GM21367 (cell line): ENCODE measurements at regions not wholly inside any gene's neighbourhood (a gene's known extent, or its start where the extent isn't known, plus 50 kb on each side); places are given as distances from the start of the nearest gene placed in this dataset.
"Not testable (repeated sequence)": the region's sequence is repeated elsewhere in the genome, so short reads cannot be mapped to it uniquely, and the experiment has no call there.

Experiments
- ATAC-seq: cut with Tn5 transposase; IDR thresholded peaks from one replicate; pipeline ENCODE4 v1.9.1; 2021; ENCODE audit not compliant: unreplicated experiment

DNA sequence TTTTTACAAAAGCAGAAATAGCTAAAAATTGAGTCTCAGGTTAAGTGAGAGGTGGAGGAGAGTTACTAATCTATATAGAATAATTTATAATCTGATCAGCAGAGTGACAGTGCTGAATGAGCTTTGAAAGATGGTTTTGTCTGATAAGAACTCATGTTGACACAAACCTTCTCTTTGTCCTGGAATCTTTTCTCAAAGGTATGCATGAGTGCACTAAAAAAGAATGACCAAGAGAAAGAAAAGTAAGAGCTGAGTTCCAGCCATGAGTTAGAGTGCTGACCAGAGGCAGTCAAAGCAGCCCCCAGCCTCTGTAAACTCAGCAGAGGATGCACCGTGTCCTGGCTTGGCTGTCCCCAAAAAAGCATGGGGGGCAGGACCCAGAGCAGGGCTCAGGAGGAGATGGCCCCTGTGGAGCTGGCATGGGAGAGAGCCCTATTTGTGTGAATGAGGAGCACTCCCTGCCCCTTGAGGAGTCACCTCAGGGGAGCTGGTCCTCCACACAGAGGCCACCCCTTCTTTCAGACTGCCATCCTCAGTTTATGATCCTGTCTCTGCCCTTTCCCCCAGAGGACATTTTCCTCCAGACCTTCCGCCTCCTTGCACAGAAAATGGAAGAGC, 129.8 kb downstream of the SEC23A start:
- ATAC-seq: no peak

DNA sequence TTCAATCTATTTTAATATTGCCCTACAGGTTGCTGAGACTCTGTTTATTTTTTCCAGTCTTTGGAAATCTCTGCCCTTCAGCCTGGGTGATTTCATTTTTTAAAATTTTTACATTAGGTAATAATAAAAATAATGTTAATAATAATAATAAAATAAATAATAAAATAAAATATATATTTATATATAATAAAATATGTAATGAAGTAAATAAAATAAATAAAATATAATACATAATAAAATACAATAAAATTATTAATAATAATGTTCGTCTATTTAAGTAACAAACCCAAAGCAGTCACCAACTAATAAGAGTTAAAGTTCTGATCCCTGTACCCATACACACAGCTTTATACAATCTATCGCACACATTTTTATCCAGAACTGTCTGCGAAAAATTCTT, 130.5 kb downstream of the SEC23A start:
- no peak for ATAC-seq

DNA sequence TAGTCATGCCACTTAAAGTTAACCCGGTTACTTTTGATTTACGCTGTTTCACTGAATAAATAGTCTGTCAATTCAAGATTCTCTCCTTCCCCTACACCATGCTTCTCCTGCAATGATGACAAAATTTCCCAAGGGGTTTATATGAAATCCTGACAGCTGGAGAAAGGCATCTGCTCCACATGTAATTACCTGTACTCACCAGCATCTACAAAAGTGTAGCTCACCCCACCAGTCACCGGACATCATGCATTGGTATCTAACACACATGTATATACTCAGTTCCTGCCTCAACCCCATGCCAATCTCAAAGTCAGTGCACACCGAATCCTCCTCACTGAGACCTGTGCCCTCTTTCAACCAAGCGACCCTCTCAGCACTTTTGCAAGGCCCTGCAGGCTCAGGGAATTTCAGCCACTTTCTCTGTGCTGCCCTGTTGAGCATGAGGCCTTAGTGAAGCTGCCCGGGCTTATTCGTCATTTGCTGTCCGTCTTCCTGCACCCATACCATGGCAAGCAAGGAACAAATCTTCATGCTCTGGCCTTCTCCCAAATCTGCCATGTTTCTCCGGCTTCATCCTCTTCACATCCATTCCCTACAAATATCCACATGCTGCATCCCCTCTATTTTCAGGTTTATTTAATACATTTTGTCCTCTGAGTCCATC, 131.6 kb downstream of the SEC23A start:
- ATAC-seq: no peak

DNA sequence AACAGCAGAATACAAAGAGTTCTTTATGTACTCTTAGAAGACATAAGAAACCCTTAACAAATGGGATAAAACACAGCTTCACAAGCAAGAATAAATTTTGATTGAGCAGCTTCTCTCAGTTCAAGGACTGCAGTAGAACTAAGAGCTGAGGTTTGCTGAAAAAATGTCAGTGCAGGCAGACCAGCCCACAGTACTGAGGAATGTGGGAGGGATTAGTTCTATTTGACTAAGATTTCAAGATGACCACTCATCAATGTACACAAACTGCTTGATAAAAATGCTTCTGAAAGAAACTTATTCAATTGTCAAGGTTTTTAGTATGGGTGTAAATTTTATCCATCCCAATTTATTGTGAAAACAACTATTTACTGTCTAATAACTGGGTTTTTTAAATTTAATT, 138.4 kb downstream of the SEC23A start:
- no peak for ATAC-seq

DNA sequence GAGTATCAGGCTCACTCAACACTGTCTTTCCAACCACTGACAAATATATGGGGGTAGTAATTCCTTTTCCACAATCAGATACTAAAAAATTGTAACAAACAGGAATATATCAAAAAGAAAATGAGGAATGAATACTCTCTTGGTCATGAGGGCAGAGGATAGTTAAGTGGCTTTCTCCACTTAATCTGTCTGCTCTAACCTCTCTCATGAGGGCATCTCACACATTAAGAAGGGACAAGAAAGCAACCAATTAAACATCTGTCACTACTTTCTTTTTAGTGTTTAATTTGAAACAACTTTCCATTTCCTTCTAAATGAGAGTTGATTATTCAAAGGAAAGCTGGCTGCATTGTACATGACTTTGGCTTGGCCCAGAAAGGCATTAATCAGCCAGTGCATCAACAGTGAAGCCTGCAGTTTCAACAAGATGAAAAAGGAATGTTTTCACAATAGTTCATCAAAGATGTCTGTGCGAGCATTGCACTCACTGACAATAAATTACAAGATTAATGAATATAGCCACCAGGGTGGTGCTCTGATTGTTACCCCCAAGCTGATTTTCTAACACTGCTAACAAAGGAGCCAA, 142.0 kb downstream of the SEC23A start:
- ATAC-seq: no peak

DNA sequence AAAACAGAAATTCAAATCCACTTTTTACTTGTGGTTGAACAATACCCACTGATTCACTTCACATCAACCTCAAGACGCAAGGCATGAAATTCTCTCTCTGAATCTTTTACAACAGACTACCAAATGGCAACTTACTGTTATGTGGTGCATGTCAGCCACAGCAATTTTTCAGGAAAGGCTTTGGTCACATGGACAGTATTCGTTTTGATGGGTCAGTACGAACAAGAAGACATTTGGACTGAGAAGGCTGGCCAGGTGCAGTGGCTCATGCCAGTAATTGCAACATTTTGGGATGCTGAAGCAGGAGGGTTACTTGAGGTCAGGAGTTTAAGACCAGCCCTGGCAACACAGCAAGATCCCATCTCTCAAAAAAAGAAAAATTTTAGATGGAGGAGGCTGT, 144.0 kb downstream of the SEC23A start:
- no peak for ATAC-seq

DNA sequence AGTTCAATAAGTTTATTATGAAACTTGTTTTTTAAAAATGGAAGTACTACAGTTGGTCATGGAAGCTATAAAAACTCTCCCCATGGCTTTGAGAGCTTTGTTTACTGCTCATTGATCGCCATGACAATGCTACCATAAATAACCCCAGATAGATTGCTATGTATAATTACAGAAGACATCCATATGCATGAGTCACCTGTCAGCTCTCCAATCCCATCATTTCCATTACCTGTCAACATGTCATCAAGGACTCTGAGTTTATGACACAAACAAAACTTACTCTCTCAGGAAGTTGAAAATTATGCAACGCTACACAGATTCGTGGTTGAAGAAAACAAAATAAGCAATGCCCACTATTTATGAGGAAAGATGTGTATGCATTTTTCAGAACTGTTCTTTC, 144.4 kb downstream of the SEC23A start:
- ATAC-seq: no peak

DNA sequence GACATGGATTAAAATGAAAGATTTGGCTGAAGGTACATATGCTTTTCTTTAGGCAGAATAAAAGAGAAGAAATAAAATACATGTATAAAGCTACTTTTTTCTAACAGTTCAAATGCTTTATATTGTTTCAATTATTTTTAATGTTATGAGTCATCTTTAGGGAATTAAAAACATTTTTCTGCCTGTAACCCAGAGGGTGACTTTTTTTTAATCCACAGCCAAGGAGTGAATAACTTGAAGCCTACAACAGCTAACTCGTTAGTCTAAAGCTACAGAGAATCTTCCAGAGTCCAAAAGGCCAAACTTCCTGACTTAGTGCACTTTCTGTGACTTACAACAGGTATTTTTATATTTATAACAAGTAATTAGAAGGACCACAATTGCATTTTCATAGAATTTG, 151.6 kb downstream of the SEC23A start:
- no peak for ATAC-seq

DNA sequence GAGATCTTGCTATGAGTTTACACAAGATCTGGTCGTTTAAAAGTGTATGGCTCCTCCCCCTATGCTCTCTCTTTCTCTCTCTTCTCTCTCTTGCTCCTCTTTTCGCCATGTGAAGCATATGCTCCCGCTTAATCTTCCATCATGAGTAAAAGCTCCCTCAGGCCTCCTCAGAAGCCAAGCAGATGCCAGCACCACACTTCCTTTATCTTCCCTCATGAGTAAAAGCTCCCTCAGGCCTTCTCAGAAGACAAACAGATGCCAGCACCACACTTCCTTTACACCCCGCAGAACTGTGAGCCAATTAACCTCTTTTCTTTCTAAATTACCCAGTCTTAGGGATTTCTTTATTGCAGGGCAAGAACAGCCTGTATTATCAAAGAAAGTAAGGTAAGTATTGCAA, 152.4 kb downstream of the SEC23A start:
- no peak for ATAC-seq

DNA sequence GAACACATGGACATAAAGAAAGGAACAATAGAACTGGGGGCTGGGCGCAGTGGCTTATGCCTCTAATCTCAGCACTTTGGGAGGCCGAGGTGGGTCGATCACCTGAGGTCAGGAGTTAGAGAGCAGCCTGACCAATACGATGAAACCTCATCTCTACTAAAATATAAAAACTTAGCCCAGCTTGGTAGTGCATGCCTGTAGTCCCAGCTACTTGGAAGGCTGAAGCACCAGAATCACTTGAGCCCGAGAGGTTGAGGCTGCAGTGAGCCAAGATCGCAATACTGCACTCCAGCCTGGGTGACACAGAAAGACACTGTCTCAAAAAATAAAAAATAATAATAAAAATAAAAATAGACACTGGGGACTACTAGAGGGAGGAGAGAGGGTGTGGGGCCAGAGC, 154.5 kb downstream of the SEC23A start:
- no peak for ATAC-seq

DNA sequence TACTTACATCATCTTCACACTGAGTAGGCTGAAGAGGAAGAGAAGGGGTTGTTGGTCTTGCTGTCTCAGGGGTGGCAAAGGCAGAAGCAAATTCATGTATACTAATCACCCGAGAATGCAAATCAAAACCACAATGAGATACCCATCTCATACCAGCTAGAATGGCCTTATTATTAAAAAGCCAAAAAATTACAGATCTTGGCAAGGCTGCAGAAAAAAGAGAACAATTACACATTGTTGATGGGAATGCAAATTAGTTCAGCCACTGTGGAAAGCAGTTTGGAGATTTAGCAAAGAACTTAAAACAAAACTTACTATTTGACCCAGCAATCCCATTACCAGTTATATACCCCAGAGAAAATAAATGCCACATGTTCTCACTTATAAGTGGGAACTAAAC, 154.9 kb downstream of the SEC23A start:
- ATAC-seq: no peak

DNA sequence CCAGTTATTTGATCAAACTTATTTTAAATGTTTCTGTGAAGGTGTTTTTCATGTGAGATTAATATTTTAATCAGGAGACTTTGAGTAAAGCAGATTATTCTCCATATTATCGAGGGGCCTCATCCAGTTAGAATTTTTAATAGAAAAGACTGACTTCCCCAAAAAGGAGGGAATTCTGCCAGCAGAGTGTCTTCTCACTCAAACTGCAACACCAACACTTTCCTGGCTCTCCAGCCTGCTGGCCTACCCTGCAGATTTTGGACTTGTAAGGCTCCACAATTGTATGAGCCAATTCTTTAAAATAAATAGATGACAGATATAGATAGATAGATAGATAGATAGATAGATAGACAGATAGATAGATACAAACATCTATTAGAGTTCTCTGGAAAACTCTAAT, 155.7 kb downstream of the SEC23A start:
- no peak for ATAC-seq

DNA sequence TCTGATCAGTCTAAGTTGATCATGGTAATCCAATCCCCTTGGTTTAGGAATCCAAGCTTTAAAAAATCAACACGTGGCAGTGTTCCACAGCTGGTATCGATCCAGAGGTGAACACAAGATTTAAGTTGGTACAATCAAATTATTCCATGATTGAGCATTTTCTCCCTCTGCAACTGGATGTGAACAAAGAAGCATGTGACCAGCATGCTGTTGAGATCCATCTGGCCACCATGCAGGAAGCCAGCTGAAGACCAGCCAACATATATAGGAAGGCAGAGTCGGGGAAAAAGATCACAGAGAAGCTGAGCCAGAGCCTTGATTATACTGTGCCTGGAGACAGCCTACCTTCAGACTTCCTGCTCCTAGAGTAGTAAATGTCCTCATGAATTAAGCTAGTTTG, 158.3 kb downstream of the SEC23A start:
- ATAC-seq: no peak

DNA sequence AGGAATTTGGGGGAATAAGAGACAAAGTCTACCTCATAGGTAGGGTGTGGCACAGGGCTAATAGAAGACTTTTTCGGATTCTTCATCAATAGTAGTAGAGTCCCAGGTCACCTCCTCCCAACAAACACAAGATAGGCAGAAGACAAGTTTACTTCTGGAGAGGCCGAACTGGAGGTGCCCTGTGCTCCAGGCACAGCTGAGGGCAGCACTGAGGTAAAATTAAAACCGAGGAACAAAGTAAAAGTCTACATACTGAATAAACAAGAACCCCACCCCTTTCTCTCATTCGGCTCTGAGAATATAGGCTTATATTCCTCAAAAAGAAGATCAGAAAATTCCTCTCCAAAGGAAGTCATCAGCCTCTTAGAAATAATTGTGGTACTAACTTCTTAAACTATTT, 161.5 kb downstream of the SEC23A start:
- ATAC-seq: no peak

DNA sequence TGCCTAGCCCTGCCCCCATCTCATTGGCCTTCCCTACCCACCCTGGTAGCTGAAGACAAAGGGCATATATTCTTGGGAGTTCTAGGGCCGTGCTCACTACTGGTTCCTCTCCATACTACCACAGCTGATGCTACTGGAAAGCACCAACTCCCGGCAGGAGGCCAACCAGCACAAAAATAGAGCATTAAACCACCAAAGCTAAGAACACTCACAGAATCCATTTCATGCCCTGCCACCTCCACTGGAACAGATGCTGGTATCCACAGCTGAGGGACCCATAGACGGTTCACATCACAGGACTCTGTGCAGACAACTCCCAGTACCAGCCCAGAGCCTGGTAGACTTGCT, 170.4 kb downstream of the SEC23A start:
- not testable (repeated sequence) for ATAC-seq

DNA sequence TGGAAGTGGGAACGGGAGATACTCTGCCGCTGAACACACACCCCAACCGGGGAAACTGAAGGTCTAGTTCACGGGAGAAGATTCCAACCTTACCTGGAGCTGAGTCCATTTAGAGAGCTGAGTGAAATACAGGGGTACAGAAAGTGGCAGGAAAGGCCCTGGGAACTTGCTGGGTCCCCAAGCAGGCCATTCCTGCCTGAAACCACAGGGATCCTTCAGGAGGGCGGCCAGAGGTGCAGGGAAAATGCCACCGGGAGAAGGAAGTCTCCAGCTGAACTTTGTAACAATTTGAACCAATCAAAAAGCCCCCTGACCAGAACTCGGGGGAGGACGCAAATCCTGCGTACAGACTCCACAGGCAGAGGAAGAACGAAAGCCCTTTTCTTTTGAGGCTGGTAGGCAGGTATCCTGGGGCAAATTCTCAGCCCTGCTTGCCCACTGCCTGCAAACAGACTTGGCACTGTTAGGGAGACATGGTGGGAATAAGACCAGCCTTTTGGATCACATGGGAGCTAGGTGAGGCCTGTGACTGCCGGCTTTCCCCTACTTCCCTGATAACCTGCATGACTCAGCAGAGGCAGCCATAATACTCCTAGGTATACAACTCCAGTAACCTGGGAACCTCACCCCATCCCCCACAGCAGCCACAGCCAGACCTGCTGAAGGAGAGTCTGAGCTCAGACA, 170.9 kb downstream of the SEC23A start:
- ATAC-seq: no peak

DNA sequence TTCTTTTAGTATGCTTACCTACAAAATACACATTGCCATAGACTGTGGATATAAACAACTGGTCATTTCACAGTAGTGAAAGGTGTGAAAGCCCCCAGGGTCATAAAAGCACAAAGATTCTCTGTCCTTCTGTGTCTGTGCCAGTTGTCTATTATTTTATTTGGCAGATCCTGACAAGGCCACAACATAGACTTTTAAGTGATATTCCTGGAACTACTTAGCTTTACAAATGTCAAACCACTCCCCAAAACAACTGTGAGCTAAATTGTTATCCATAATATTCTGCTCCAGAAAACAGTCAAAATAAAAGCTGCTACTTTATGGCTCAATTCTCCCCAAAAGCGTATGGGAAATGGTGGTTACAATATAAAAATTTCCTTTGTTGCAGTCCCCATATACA, 172.1 kb downstream of the SEC23A start:
- ATAC-seq: no peak

DNA sequence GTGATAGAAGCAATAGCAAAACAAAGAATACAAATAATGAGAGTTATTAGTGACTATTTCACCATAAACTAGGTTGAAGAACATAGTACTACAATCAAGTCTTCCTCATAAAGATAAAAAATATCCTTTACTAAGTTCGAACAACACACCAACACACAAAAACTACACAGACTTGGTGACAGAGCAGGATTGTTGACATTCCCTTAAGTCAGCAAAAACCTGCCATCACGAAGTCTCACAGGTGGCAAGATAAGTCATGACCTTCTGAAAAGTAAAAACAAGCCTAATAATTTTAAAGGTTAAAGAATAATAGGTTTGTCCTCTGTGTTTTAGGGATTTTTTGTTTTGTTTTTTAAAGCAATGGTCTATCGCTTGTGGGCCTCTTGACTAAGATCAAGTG, 173.0 kb downstream of the SEC23A start:
- ATAC-seq: no peak

DNA sequence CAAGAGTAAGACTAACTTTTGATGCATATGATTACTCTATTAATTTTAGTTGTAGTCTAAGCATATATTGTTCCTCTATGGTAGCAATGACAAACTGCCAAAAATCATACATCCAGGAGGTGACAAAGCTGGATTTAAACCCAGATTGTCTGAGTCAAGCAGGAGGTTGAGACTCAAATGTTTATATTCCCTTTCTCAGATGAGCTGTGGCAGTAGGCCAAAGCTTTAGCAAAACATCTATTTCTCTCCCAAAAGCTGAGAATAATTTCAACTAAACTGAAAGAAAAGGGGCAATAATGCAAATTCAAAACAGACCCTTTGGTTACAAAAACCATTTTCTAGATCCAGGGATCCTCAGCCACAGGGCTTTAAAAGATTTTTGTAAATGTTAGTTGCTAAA, 173.6 kb downstream of the SEC23A start:
- no peak for ATAC-seq

DNA sequence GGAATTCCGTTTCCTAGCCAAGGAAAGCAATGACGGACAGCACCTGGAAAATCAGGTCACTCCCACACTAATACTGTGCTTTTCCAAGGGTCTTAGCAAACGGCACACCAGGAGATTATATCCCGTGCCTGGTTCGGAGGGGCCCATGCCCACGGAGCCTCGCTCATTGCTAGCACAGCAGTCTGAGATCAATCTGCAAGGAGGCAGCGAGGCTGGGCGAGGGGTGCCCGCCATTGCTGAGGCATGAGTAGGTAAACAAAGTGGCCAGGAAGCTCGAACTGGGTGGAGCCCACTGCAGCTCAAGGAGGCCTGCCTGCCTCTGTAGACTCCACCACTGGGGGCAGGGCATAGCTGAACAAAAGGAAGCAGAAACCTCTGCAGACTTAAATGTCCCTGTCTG, 181.1 kb downstream of the SEC23A start:
- ATAC-seq: not testable (repeated sequence)

DNA sequence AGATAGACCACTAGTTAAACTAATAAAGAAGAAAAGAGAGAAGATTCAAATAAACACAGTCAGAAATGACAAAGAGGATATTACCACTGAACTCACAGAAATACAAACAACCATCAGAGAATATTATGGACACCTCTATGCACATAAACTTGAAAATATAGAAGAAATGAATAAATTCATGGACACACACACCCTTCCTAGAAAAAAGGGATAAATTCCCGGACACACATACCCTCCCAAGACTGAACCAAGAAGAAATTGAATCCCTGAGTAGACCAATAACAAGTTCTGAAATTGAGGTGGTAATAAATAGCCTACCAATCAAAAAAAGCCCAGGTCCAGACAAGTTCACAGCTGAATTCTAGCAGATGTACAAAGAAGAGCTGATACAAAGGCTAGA, 187.9 kb downstream of the SEC23A start:
- ATAC-seq: no peak

DNA sequence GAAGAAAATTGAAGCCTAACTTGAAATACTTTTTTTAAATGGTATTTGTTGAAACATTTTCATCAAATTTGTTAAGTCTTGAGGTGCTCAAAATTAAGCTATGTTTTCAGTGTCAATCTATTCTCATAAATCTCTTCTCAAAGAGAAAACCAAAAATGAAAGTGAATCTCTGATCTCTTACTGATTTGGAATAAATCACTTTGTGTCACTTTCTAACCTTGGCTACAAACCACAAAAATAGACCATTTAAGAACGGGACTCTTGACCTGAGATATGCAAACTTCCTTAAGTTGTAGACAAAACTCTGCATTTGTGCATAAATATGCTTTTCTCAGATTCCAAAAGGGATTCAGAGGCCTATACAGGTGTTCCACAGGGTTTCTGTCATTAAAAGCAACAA, 192.9 kb downstream of the SEC23A start:
- ATAC-seq: no peak
